ENCODE measurements at regions not wholly inside any gene's neighbourhood (a gene's known extent, or its start where the extent isn't known, plus 50 kb on each side); places are given as distances from the start of the nearest gene placed in this dataset.
"Not testable (repeated sequence)": the region's sequence is repeated elsewhere in the genome, so short reads cannot be mapped to it uniquely, and the experiment has no call there.

- H3K79me2 ChIP-seq (ENCODE audit: control insufficient read depth, insufficient read depth, low read length, unreplicated experiment): no peaks in the 10 kb centered on the region
- H3K27me3 ChIP-seq (ENCODE audit: insufficient read depth, low read length): no peaks in the 10 kb centered on the region
- peak overlapping the region; percentile 44 for H2AFZ ChIP-seq (ENCODE audit: low read length, unreplicated experiment)
- H3K36me3 ChIP-seq (ENCODE audit: insufficient read depth, low read length): no peaks in the 10 kb centered on the region
- no peak overlapping the region for H3K4me3 ChIP-seq (ENCODE audit: low read depth, low read length)
- H3K4me1 ChIP-seq (ENCODE audit: control insufficient read depth, insufficient read depth, low read length, unreplicated experiment): peaks cover 36% of the 10 kb centered on the region
- H3K27ac ChIP-seq (ENCODE audit: low read depth, low read length): peak overlapping the region; percentile 76
These were observed 161.5 kb upstream of the CDKN2B start for GRCh38 chr9:22170556-22170955.

DNA sequence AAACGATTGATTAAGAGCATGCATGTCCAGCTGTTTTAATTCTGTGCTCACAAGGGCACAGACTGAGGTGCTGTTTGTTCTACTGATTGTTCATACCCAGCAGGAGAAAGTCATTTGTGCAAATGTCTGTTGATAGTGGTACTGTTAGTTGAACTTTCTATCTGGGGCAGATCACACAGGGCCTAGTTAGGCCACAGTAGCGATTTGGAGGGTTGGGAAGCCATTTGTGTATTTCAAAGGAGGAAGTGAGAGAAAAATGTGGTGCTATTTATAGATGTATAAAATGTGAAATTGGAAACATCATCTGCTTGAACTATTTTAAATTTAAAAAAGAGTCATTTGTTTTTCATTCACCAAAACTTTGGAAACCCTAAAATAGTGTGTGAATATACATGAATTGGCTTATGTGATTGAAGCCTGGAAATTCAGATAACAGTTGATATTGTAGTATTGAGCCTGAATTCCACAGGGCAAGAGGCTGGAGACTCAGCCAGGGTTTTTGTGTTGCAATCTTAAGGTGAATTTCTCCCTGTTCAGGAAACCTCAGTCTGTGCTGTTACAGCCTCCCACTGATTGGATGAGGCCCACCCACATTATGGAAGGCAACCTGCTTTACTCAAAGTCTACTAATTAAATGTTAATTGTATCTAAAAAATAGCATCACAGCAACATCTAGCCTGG is 162.0 kb upstream of the CDKN2B start:
- Histone ChIP-seq H3K27ac (ENCODE audit: low read depth, low read length) (peak overlapping the region; percentile 76), H2AFZ (ENCODE audit: low read length, unreplicated experiment) (peak overlapping the region; percentile 44), H3K4me1 (ENCODE audit: control insufficient read depth, insufficient read depth, low read length, unreplicated experiment) (peaks cover 32% of the 10 kb centered on the region), H3K36me3 (ENCODE audit: insufficient read depth, low read length) (no peaks in the 10 kb centered on the region), H3K4me3 (ENCODE audit: low read depth, low read length) (no peak overlapping the region), H3K27me3 (ENCODE audit: insufficient read depth, low read length) (no peaks in the 10 kb centered on the region), H3K79me2 (ENCODE audit: control insufficient read depth, insufficient read depth, low read length, unreplicated experiment) (no peaks in the 10 kb centered on the region)

DNA sequence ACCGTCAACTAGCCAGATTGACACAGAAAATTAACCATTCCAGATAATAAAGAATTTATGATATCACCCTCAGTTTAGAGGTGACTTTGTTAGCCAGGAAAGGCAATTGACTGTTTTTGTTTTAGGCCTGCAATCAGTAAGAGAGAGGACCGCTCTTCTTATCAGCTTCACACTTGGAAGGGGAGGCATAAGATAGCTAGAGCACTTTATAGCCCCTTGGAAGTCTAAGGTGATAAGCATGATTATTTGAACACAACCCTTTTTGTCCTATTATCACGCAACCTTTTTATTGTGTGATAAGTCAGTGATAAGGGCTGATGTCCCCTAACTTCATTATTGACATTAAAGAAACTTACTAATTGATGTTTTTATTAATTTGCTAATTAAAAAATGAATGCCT is 162.6 kb upstream of the CDKN2B start:
- H3K27me3 ChIP-seq (ENCODE audit: insufficient read depth, low read length): no peaks in the 10 kb centered on the region
- peaks cover 32% of the 10 kb centered on the region for H3K4me1 ChIP-seq (ENCODE audit: control insufficient read depth, insufficient read depth, low read length, unreplicated experiment)
- H3K4me3 ChIP-seq (ENCODE audit: low read depth, low read length): no peak overlapping the region
- H3K36me3 ChIP-seq (ENCODE audit: insufficient read depth, low read length): no peaks in the 10 kb centered on the region
- H3K27ac ChIP-seq (ENCODE audit: low read depth, low read length): no peak overlapping the region
- H3K79me2 ChIP-seq (ENCODE audit: control insufficient read depth, insufficient read depth, low read length, unreplicated experiment): no peaks in the 10 kb centered on the region
- no peak overlapping the region for H2AFZ ChIP-seq (ENCODE audit: low read length, unreplicated experiment)

- Histone ChIP-seq H3K79me2 (ENCODE audit: control insufficient read depth, insufficient read depth, low read length, unreplicated experiment) (no peaks in the 10 kb centered on the region), H3K4me1 (ENCODE audit: control insufficient read depth, insufficient read depth, low read length, unreplicated experiment) (peaks cover 25% of the 10 kb centered on the region), H3K27ac (ENCODE audit: low read depth, low read length) (no peak overlapping the region), H3K27me3 (ENCODE audit: insufficient read depth, low read length) (no peaks in the 10 kb centered on the region), H3K4me3 (ENCODE audit: low read depth, low read length) (no peak overlapping the region), H3K36me3 (ENCODE audit: insufficient read depth, low read length) (no peaks in the 10 kb centered on the region), H2AFZ (ENCODE audit: low read length, unreplicated experiment) (no peak overlapping the region)
These were observed 164.8 kb upstream of the CDKN2B start for GRCh38 chr9:22173908-22174307.

DNA sequence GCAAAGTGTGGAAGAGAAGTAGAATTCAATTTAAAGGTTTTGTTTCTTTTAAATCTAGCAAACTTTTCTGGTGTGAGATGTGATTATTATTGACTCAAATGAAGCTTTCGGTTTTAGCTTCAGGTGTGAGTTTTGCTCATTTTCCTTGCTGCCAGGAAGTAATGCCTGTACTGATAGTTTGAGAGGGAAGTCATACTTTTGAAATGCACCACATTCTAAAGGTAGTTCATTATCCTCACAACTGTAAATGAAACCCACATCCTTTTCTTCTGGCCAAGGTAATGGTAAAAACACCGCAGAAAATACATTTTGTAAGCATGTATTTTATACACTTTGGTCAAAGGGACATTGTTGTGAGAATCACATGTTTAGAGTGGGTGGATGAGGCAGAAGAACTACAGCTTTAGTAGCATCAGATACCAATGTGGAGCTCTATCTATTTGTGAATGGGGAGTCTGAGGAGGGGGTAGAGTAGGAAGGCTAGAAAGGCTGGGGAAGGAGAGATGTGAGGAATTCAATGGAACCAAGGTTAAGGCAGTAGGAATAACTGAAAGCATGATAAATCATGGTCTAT is 167.0 kb upstream of the CDKN2B start:
- no peaks in the 10 kb centered on the region for H3K36me3 ChIP-seq (ENCODE audit: insufficient read depth, low read length)
- H3K4me3 ChIP-seq (ENCODE audit: low read depth, low read length): no peak overlapping the region
- no peak overlapping the region for H2AFZ ChIP-seq (ENCODE audit: low read length, unreplicated experiment)
- H3K4me1 ChIP-seq (ENCODE audit: control insufficient read depth, insufficient read depth, low read length, unreplicated experiment): peaks cover 3% of the 10 kb centered on the region
- no peaks in the 10 kb centered on the region for H3K79me2 ChIP-seq (ENCODE audit: control insufficient read depth, insufficient read depth, low read length, unreplicated experiment)
- H3K27ac ChIP-seq (ENCODE audit: low read depth, low read length): no peak overlapping the region
- no peaks in the 10 kb centered on the region for H3K27me3 ChIP-seq (ENCODE audit: insufficient read depth, low read length)

DNA sequence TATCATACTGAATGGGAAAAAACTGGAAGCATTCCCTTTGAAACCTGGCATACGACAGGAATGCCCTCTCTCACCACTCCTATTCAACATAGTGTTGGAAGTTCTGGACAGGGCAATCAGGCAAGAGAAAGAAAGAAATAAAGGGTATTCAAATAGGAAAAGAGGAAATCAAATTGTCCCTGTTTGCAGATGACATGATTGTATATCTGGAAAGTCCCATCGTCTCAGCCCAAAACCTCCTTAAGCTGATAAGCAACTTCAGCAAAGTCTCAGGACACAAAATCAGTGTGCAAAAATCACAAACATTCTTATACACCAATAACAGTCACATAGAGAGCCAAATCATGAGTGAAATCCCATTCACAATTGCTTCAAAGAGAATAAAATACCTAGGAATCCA is 171.9 kb upstream of the CDKN2B start:
- not testable (repeated sequence) for H3K79me2 ChIP-seq (ENCODE audit: control insufficient read depth, insufficient read depth, low read length, unreplicated experiment); H3K4me1 ChIP-seq (ENCODE audit: control insufficient read depth, insufficient read depth, low read length, unreplicated experiment)

GRCh38 chr9:22189471-22189870 is 180.4 kb upstream of the CDKN2B start:
- no peak overlapping the region for H2AFZ ChIP-seq (ENCODE audit: low read length, unreplicated experiment)
- H3K4me3 ChIP-seq (ENCODE audit: low read depth, low read length): no peak overlapping the region
- no peak overlapping the region for H3K27ac ChIP-seq (ENCODE audit: low read depth, low read length)
- H3K36me3 ChIP-seq (ENCODE audit: insufficient read depth, low read length): no peaks in the 10 kb centered on the region
- H3K4me1 ChIP-seq (ENCODE audit: control insufficient read depth, insufficient read depth, low read length, unreplicated experiment): peaks cover 3% of the 10 kb centered on the region
- no peaks in the 10 kb centered on the region for H3K79me2 ChIP-seq (ENCODE audit: control insufficient read depth, insufficient read depth, low read length, unreplicated experiment)
- no peaks in the 10 kb centered on the region for H3K27me3 ChIP-seq (ENCODE audit: insufficient read depth, low read length)

More for the DNA sequence above, 171.9 kb upstream of the CDKN2B start:
- H3K27me3 ChIP-seq (ENCODE audit: insufficient read depth, low read length); H2AFZ ChIP-seq (ENCODE audit: low read length, unreplicated experiment); H3K36me3 ChIP-seq (ENCODE audit: insufficient read depth, low read length); H3K4me3 ChIP-seq (ENCODE audit: low read depth, low read length); H3K27ac ChIP-seq (ENCODE audit: low read depth, low read length): not testable (repeated sequence)

DNA sequence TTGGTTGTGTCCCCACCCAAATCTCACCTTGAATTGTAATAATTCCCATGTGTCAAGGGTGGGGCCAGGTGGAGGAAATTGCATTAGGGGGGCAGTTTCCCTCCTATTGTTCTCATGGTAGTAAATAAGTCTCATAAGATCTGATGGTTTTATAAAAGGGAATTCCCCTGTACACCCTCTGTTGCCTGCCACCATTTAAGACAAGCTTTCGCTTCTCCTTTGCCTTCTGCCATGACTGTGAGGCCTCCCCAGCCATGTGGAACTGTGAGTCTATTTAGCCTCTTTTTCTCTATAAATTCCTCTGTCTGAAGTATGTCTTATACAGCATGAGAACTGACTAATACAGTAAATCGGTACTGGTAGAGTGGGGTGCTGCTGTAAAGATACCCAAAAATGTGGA is 187.9 kb upstream of the CDKN2B start:
- H3K4me1 ChIP-seq (ENCODE audit: control insufficient read depth, insufficient read depth, low read length, unreplicated experiment); H3K79me2 ChIP-seq (ENCODE audit: control insufficient read depth, insufficient read depth, low read length, unreplicated experiment); H3K27ac ChIP-seq (ENCODE audit: low read depth, low read length); H3K4me3 ChIP-seq (ENCODE audit: low read depth, low read length); H3K27me3 ChIP-seq (ENCODE audit: insufficient read depth, low read length); H3K36me3 ChIP-seq (ENCODE audit: insufficient read depth, low read length); H2AFZ ChIP-seq (ENCODE audit: low read length, unreplicated experiment): not testable (repeated sequence)

DNA sequence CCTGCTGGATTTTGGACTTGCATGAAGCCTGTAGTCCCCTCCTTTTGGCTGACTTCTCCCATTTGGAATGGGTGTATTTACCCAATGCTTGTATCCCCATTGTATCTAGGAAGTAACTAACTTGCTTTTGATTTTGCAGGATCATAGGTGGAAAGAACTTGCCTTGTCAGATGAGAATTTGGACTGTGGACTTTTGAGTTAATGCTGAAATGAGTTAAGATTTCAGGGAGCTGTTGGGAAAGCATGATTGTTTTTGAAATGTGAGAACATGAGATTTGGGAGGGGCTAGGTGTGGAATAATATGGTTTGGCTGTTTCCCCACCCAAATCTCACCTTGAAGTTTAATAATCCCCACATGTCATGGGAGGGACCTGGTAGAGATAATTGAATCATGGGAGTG is 189.6 kb upstream of the CDKN2B start:
- Histone ChIP-seq H3K36me3 (ENCODE audit: insufficient read depth, low read length) (no peaks in the 10 kb centered on the region), H3K4me1 (ENCODE audit: control insufficient read depth, insufficient read depth, low read length, unreplicated experiment) (peaks cover 8% of the 10 kb centered on the region), H3K27ac (ENCODE audit: low read depth, low read length) (no peak overlapping the region), H3K4me3 (ENCODE audit: low read depth, low read length) (no peak overlapping the region), H3K27me3 (ENCODE audit: insufficient read depth, low read length) (no peaks in the 10 kb centered on the region), H2AFZ (ENCODE audit: low read length, unreplicated experiment) (no peak overlapping the region), H3K79me2 (ENCODE audit: control insufficient read depth, insufficient read depth, low read length, unreplicated experiment) (no peaks in the 10 kb centered on the region)

DNA sequence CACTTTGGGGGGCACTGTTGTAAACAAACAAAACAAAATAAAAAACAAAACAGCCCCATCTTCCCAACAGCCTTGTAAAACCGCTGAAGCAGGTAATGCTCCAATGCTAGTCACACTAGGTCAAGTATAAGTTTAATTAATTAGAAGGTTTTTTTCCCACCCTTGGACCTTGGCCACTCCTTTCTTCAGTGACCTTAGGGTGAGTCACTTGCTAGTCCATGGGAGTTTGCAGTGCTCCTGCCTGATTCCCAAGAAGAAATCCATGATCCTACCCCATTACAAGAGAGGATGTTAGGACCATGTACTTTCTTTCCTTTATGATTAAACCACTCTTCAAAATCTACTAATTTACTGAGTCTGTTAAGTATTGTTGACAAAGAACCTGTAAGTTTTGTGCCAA is 192.2 kb upstream of the CDKN2B start:
- H2AFZ ChIP-seq (ENCODE audit: low read length, unreplicated experiment): no peak overlapping the region
- H3K4me1 ChIP-seq (ENCODE audit: control insufficient read depth, insufficient read depth, low read length, unreplicated experiment): peaks cover 12% of the 10 kb centered on the region
- H3K79me2 ChIP-seq (ENCODE audit: control insufficient read depth, insufficient read depth, low read length, unreplicated experiment): no peaks in the 10 kb centered on the region
- H3K36me3 ChIP-seq (ENCODE audit: insufficient read depth, low read length): no peaks in the 10 kb centered on the region
- no peak overlapping the region for H3K4me3 ChIP-seq (ENCODE audit: low read depth, low read length)
- H3K27me3 ChIP-seq (ENCODE audit: insufficient read depth, low read length): no peaks in the 10 kb centered on the region
- no peak overlapping the region for H3K27ac ChIP-seq (ENCODE audit: low read depth, low read length)

GRCh38 chr9:22203371-22204138 is 194.4 kb upstream of the CDKN2B start:
- H3K27ac ChIP-seq (ENCODE audit: low read depth, low read length): no peak overlapping the region
- peaks cover 14% of the 10 kb centered on the region for H3K4me1 ChIP-seq (ENCODE audit: control insufficient read depth, insufficient read depth, low read length, unreplicated experiment)
- peak overlapping the region; percentile 86 for H2AFZ ChIP-seq (ENCODE audit: low read length, unreplicated experiment)
- no peaks in the 10 kb centered on the region for H3K36me3 ChIP-seq (ENCODE audit: insufficient read depth, low read length)
- H3K79me2 ChIP-seq (ENCODE audit: control insufficient read depth, insufficient read depth, low read length, unreplicated experiment): no peaks in the 10 kb centered on the region
- no peaks in the 10 kb centered on the region for H3K27me3 ChIP-seq (ENCODE audit: insufficient read depth, low read length)
- H3K4me3 ChIP-seq (ENCODE audit: low read depth, low read length): peak overlapping the region; percentile 41; the same call in 1 of the 2 replicates

Measured in ACC112 (cell line).